Osteoblast (primary cell): ENCODE measurements at regions not wholly inside any gene's neighbourhood (a gene's known extent, or its start where the extent isn't known, plus 50 kb on each side); places are given as distances from the start of the nearest gene placed in this dataset.

Experiments used
- DNase-seq: peaks from one replicate; pipeline ENCODE4 v3.0.0; 2011; ENCODE audit warnings: low spot score, mixed read lengths; ENCODE audit not compliant: insufficient read length; ENCODE audit errors: missing footprints
- H2AFZ ChIP-seq: 2 replicates; pipeline ENCODE4 v1.6.0; 2011; ENCODE audit warnings: mild to moderate bottlenecking, low read length
- H3K27ac ChIP-seq: 2 replicates; pipeline ENCODE4 v1.5.1; 2011; ENCODE audit warnings: mild to moderate bottlenecking, low read depth, low read length, moderate library complexity
- H3K27me3 ChIP-seq: 2 replicates; pipeline ENCODE4 v1.6.0; 2012; ENCODE audit warnings: mild to moderate bottlenecking, control low read depth, inconsistent platforms, low read length, moderate library complexity; ENCODE audit not compliant: insufficient read depth
- H3K36me3 ChIP-seq: 2 replicates; pipeline ENCODE4 v1.5.1; 2011; ENCODE audit warnings: mild to moderate bottlenecking, low read length, control low read depth, moderate library complexity; ENCODE audit not compliant: insufficient read depth
- H3K4me1 ChIP-seq: 2 replicates; pipeline ENCODE4 v1.5.1; 2011; ENCODE audit warnings: mild to moderate bottlenecking, low read length, control low read depth, moderate library complexity; ENCODE audit not compliant: insufficient read depth
- H3K4me2 ChIP-seq: 2 replicates; pipeline ENCODE4 v1.6.0; 2011; ENCODE audit warnings: mild to moderate bottlenecking, low read length; ENCODE audit not compliant: insufficient read depth
- H3K4me3 ChIP-seq: fragments of 200-600 bp; sonication (generic); 3 replicates; pipeline ENCODE4 v1.5.1; 2012; ENCODE audit warnings: mild to moderate bottlenecking, low read length, inconsistent platforms; ENCODE audit not compliant: insufficient read depth
- H3K79me2 ChIP-seq: 2 replicates; pipeline ENCODE4 v1.6.0; 2012; ENCODE audit warnings: mild to moderate bottlenecking, low read length, control low read depth, inconsistent platforms; ENCODE audit not compliant: insufficient read depth
- H3K9me3 ChIP-seq: 2 replicates; pipeline ENCODE4 v1.5.1; 2011; ENCODE audit warnings: low read depth, low read length, control low read depth
- H4K20me1 ChIP-seq: 2 replicates; pipeline ENCODE4 v1.6.0; 2012; ENCODE audit warnings: mild to moderate bottlenecking, low read length, control low read depth; ENCODE audit not compliant: insufficient read depth
- CTCF ChIP-seq: IDR thresholded peaks from 2 replicates; pipeline ENCODE4 v1.5.1; 2011; ENCODE audit warnings: mild to moderate bottlenecking, low read depth, low read length, moderate library complexity; ENCODE audit errors: extremely low read depth

- H3K27ac ChIP-seq, result no peak overlapping the region
- peaks cover 3% of the 10 kb centered on the region for H3K27me3 ChIP-seq
- H2AFZ ChIP-seq, result no peak overlapping the region
- no peaks in the 10 kb centered on the region for H3K9me3 ChIP-seq
- H3K79me2 ChIP-seq, result no peaks in the 10 kb centered on the region
- no peaks in the 10 kb centered on the region for H4K20me1 ChIP-seq
- H3K4me1 ChIP-seq, result no peaks in the 10 kb centered on the region
- H3K4me2 ChIP-seq, result no peak overlapping the region
- DNase-seq, result no peak
- no peaks in the 10 kb centered on the region for H3K36me3 ChIP-seq
- H3K4me3 ChIP-seq, result no peak overlapping the region
- TF ChIP-seq CTCF, result no peak
Measured at GRCh38 chr13:47647001-47647400, 354.1 kb downstream of the SUCLA2 start.

GRCh38 chr13:47646298-47646697 lies 354.8 kb downstream of the SUCLA2 start:
- no peak overlapping the region for H3K4me3 ChIP-seq
- no peak overlapping the region for H3K27ac ChIP-seq
- H3K4me2 ChIP-seq, result no peak overlapping the region
- no peaks in the 10 kb centered on the region for H3K79me2 ChIP-seq
- no peaks in the 10 kb centered on the region for H4K20me1 ChIP-seq
- peaks cover 3% of the 10 kb centered on the region for H3K27me3 ChIP-seq
- H3K9me3 ChIP-seq, result no peaks in the 10 kb centered on the region
- no peak for DNase-seq
- no peak overlapping the region for H2AFZ ChIP-seq
- H3K4me1 ChIP-seq, result no peaks in the 10 kb centered on the region
- no peak for TF ChIP-seq CTCF
- H3K36me3 ChIP-seq, result no peaks in the 10 kb centered on the region

GRCh38 chr13:47639738-47640447 lies 361.2 kb downstream of the SUCLA2 start:
- no peaks in the 10 kb centered on the region for H3K4me1 ChIP-seq
- no peaks in the 10 kb centered on the region for H3K9me3 ChIP-seq
- no peak for TF ChIP-seq CTCF
- no peaks in the 10 kb centered on the region for H3K27me3 ChIP-seq
- no peak overlapping the region for H3K27ac ChIP-seq
- no peak overlapping the region for H3K4me2 ChIP-seq
- H4K20me1 ChIP-seq, result no peaks in the 10 kb centered on the region
- H3K4me3 ChIP-seq, result no peak overlapping the region
- DNase-seq, result no peak
- H3K79me2 ChIP-seq, result no peaks in the 10 kb centered on the region
- H3K36me3 ChIP-seq, result no peaks in the 10 kb centered on the region
- H2AFZ ChIP-seq, result no peak overlapping the region

- no peaks in the 10 kb centered on the region for H4K20me1 ChIP-seq
- no peak for DNase-seq
- H3K4me1 ChIP-seq, result no peaks in the 10 kb centered on the region
- no peaks in the 10 kb centered on the region for H3K9me3 ChIP-seq
- no peaks in the 10 kb centered on the region for H3K36me3 ChIP-seq
- no peak for TF ChIP-seq CTCF
- H3K4me3 ChIP-seq, result no peak overlapping the region
- no peak overlapping the region for H2AFZ ChIP-seq
- H3K27ac ChIP-seq, result no peak overlapping the region
- H3K4me2 ChIP-seq, result no peak overlapping the region
- no peaks in the 10 kb centered on the region for H3K79me2 ChIP-seq
- H3K27me3 ChIP-seq, result no peaks in the 10 kb centered on the region
Measured at GRCh38 chr13:47638627-47639026, 362.4 kb downstream of the SUCLA2 start.
